ENCODE measurements at regions not wholly inside any gene's neighbourhood (a gene's known extent, or its start where the extent isn't known, plus 50 kb on each side); places are given as distances from the start of the nearest gene placed in this dataset.

DNA sequence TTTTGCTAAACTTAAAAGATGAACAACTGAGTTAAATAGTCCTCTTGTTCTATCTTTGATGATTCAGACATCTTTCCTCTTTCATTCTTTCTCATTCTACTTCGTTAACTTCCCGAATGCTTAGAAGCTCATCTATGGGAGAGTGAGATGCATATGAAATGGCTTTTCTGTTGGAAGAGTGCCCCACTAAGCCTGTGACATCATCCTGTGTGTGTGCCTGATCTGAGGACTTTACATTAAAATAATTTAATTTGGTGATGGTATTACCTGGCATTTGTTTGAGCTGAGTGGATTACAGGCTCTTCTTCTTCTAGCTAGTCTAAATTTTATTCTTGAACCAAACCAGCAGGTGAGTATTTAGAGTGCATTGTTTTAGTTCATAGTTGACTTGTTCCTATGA, 626.5 kb downstream of the QKI start:
- no peak for FAIRE-seq
- DNase-seq (ENCODE audit: extremely low spot score, insufficient read length, low read depth) = no peak

DNA sequence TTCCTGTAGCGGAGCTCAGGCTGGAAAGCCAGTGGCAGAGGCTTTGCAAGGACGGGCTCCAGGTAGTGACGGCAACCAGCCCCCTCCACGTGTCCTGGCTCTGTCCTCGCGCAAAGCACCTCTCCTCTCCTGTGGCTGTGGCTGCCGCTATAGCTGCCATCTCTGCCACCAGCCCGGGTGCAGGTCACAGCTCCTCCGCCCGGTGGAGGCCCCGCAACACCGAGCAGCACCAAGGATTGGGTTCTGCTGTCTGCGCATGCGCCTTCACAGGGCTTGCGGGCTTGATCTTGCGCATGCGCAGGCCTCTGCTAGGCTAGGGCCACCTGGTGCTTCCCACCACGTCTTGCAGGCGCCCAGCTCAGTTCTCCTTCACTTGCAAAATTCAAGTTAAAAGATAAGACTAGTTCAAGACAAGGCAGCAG, 625.4 kb downstream of the QKI start:
- FAIRE-seq (no peak), DNase-seq (ENCODE audit: extremely low spot score, insufficient read length, low read depth) (no peak)

DNA sequence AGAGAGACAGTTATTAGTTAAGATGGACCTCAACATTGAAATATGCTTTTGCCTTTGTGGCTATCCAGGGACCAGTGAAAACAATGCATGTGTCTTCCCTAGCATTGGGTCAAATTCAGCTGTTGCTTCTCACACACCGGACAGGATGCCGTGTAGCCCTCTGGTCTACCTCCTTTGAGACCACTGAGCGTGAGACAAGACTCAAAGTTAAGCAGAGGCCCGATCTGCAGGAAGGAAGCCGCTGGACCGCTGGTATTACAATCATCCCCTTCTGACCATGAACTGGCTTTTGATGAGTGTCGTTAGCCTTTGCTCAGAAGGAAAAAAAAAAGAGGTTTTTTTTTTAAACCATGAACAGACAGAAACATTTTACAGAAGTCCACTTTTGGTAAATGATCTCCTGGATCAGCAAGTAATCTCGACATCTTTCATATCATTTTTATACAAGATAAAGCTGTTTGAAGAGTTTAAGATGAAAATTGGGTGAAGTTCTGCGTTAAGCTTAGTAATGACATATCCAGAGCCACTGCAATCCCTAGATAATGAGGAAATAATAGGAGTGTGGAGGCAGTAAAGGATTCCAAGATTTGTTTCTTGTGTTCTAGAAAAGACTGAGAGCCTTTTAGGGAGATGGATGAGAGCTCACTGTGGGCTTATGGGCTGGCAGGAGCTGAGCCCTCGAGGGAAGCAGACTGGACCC, 622.8 kb downstream of the QKI start:
- no peak for FAIRE-seq
- no peak for DNase-seq (ENCODE audit: extremely low spot score, insufficient read length, low read depth)

DNA sequence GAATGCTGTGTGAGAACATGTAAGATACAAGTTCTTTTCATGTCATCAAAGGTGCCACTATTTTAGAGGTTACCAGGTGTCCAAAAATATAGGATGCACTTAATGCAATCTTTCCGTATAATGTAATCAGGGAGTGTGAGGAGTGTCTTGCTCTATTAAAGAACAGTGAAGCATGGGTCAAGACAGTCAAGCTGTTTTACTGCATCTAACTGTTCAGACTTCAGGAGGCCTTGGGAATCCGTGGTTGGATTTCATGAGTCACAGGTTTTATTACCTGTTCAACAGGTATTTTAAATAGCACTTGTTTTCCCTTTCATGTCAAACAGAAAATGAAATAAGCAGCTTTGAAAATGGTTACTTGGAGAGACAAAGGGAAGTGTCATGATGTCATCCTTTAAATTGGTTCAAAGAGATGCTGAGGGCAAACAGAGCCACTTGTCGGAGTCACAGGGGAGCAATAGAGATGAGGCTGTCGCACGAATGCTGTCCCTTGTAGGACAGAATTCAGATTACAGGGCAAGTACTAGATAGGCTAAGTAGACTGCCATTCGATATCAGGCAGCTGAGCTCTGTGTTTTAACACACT, 621.5 kb downstream of the QKI start:
- DNase-seq (ENCODE audit: extremely low spot score, insufficient read length, low read depth) = no peak
- no peak for FAIRE-seq

DNA sequence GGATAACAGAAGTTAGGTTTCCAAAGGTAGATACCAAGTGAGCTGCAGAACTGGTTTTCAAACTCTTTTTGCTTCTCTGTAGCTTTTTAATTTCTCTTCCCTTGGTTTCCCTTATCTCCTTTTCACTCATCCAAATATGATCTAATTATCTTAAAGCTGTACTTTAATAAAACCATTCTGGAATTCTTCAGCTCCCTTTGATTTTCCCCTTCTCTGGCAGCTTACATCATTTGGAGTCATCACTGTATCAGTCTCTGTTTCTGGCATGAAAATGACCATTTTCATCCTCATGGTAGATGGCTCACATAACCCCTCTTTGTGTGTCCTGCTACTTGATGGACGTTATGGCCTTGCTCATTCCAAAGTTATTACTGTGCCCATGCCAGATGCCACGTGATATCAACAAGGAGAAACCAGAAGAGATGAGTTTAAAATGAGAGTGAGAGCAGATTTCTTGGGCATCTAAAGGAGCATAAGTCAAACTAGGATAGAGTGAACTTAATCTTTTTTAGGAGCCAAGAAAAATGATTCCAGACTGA, 620.2 kb downstream of the QKI start:
- DNase-seq (ENCODE audit: extremely low spot score, insufficient read length, low read depth) (no peak), FAIRE-seq (no peak)

DNA sequence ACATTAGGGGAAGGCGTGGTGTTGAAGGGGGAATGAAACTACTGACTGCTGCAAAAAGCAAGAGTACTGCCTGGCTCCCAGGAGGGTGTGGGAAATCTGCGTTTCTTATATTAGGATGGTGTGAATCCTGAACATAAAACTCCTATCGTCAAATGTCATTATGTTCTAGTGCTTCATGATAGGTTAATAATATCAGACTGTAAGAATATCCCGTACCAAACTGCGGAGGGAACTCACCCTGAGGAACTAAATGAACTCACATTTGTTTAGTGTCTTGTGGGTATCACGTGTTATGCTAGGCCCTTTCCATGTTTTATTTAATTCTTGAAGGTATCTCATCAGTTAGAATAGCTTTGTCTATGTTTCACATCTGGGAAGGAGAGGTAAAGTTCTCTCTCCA, 610.7 kb downstream of the QKI start:
- FAIRE-seq (no peak), DNase-seq (ENCODE audit: extremely low spot score, insufficient read length, low read depth) (no peak)

DNA sequence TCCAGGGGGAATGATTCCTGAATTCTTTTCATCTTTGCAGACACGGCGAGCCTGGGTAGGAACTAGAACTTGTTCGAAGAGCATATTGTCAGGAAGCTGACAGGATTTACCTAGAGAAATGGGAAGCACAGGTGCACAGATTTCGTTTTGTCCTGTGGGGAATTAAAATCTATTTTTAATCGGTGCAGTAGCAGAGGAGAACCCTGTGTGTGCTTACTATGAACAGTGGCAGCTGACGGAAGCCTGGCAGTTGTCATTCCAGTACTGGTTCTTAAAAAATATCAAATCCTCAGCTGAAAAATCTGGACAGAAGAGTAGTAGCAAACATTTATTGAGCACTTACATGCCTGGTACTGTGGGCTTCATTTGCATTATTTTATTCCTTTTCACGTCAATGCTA, 609.0 kb downstream of the QKI start:
- FAIRE-seq (no peak), DNase-seq (ENCODE audit: extremely low spot score, insufficient read length, low read depth) (no peak)

DNA sequence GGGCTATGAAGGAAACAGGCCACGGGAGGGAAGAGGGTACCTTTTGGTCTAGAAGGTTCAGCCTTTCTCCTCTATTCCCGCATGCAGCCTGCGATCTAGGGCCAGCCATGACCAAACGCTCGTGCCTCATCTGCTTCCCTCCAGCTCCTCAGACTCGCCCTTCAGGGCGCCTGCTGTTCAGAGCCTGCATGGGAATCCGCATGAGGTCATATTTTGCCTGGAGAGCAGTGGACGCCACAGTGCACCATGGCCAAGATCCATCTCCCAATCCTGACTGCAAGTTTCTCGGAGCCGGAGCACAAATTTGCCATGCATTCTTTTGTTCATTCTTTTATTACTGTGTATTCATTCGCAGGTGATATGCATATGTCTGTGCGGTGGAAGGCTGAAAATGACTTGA, 608.1 kb downstream of the QKI start:
- no peak for DNase-seq (ENCODE audit: extremely low spot score, insufficient read length, low read depth)
- no peak for FAIRE-seq

DNA sequence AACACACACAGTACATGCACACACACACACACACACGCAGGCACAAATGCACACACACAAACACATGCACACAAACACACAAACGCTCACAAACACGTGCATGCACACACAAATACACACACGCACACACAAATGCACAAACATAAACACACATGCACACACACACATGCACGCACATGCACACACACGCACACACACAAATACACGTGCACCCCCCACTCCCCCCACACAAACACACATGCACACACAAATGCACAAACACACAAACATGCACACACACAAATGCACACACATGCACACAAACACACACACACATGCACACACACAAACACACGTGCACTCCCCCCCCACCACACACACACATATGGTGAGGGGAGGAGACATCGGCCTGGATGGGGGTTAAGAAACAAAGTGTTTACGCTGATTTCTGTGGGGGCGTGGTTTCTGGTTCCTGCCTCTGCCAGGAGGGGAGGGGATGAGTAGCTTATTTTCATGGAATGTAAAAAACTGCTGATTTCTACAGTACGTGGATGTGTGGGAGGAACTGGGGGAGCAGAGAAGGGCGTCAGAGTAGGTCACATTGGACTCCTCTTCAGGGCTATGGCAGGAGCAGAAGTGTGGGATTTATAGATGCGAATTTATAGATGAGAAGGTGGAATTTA, 607.2 kb downstream of the QKI start:
- DNase-seq (ENCODE audit: extremely low spot score, insufficient read length, low read depth) = no peak
- FAIRE-seq = no peak

DNA sequence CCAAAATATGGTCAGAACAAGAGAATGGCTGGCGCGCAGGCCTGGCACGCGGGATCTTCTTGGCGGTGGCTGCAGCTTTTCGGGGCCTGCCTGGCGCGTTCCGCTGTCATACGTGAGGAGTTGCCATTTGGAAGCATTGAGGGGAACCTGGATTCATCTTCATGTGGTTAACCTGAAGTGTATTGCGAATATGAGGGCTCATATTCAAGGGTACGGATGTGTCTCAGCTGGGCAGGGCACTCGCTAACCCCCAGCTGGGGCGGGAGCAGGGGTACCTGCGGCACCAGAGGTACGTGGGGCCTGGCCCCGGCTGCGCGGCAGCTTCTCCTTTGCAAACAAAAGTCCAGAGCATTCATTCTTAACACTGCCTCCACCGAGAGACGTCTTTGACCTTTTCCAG, 605.6 kb downstream of the QKI start:
- no peak for DNase-seq (ENCODE audit: extremely low spot score, insufficient read length, low read depth)
- no peak for FAIRE-seq

DNA sequence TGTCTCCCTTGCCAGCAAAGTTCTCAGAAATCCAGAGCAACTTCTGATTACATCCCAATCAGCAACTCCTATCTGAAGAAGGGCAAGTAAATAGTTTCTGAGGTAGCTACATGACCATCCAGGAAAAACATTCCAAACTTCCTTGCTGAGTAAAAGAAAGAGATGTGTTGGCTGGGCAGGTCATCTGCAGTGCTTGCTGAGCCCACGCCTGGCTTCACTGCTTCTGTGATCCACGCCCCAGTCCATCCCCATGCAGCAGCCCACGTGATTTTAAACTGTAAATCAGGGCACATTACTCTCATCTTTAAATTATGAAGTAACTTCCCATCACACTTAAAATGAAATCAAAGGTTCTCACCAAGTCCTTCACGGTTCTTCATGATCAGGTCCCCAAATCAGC, 603.6 kb downstream of the QKI start:
- DNase-seq (ENCODE audit: extremely low spot score, insufficient read length, low read depth) (no peak), FAIRE-seq (no peak)

DNA sequence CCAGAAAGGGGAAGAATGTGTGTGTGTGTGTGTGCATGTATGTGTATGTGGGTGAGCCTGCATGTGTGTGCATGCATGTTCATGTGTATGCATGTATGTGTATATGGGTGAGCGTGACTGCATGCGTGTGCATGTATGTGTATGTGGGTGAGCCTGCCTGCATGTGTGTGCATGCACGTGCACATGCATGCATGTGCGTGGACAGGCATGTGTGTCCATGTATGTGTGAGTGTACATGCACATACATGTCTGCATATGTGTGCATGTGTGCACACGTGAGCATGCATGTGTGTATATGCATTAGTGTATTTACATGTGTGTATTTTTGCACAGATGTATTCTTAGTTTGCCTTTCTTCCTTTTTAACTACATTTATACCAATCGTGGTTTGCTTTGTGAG, 601.5 kb downstream of the QKI start:
- FAIRE-seq (no peak), DNase-seq (ENCODE audit: extremely low spot score, insufficient read length, low read depth) (no peak)

DNA sequence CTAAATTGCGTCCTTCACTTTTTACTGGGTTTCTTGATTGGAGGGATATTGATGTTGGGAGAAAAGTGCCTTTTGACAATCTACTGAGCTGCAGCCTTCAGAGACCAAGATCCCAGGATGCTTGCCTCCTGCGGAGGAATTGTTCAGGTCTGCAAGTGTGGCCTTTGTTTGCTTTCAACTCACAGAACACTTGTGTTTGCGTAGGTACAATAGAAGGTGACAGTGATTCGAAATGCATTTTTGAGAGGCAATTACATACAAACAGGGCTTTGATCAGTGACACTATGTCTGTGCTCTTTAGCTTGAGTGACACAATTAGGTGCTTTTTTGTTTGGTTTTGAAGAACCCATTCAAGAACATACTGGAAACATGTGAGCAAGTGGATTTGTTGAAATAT, 600.6 kb downstream of the QKI start:
- DNase-seq (ENCODE audit: extremely low spot score, insufficient read length, low read depth) (no peak), FAIRE-seq (no peak)

DNA sequence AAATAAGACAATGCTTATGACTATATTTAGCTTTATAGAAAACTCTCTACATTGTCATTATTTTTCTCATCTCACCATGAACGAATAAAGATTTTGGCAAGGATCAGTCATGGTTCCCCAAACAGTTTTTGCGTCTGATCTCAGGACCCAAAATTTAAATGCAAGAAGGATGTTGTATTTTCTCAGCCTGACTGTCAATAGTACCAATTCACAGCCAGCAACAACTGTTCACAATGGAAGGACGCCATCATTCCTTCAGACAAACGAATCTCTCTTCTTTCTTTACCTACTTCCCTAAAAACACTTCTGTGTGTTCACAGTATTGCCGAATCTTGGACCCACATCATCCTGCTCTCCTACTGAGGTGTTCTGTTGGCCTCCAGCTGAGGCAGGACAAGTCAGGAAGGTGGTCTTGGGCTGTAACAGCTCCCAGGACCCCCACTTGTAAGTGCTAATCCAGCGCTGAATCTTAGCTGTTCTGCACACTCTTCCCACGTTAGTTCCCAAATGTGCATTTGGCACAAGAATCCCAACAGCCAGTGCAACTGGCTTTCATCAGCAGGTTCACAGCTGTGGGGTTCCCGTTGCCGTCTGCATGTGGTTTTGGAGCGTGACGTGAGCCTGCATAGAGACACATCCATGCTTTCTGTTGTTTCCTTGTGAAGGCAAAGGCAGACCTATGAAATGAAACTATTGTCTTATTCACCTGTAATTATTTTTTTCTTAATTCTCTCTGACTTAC, 600.0 kb downstream of the QKI start:
- DNase-seq (ENCODE audit: extremely low spot score, insufficient read length, low read depth) (no peak), FAIRE-seq (no peak)

DNA sequence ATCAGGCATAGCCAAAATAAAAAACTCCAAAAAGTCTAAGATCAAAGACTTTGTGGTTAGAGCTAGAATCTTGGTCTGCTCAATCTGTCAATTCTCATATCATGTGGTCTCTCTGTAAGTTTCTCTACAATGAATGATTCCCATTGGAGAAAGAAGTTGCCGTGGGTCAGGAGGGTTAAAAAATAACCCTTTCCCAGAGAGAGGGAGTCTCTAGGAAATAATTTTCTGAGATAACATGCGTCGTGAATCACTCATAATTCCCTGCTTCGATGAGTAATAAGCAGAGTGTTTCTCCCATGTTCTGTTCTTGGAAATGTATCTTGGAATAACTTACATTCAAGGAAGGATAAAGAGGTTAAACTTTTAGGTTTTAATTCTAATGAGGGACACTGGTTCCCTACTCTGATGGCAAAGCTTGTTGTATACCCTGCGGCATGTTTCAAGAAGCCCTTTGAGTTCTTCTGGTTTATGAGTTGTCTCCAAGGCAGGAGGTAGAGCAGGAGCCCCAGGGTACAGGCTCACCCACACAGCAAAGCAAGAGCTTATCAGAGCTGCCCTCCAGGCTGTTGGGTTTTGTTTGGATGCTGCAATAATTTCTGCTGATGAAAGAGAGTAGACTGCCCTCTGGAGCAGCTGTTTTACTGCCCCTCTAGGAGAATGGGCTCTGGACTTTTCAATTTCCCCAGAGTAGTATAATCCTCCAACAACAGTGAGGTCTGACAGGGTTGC, 599.1 kb downstream of the QKI start:
- no peak for DNase-seq (ENCODE audit: extremely low spot score, insufficient read length, low read depth)
- FAIRE-seq = no peak

DNA sequence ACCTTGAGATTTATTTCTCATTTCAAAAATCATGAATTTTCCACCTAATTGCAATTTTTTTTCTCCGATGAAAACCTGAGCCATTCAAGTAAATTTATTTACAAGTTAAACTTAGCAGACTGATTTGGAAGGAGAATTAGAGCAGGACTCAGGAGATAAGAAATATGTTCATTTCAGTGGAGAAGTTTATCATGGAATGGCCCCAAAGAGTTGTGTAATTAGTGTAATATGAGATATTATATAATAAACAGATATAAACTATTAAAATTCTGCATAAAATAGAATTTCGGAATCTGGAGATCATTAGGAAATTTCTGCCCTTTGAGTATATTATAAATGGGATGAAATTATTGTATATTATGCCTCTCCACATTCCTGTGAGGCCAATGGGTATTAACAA, 596.8 kb downstream of the QKI start:
- FAIRE-seq (no peak), DNase-seq (ENCODE audit: extremely low spot score, insufficient read length, low read depth) (no peak)

DNA sequence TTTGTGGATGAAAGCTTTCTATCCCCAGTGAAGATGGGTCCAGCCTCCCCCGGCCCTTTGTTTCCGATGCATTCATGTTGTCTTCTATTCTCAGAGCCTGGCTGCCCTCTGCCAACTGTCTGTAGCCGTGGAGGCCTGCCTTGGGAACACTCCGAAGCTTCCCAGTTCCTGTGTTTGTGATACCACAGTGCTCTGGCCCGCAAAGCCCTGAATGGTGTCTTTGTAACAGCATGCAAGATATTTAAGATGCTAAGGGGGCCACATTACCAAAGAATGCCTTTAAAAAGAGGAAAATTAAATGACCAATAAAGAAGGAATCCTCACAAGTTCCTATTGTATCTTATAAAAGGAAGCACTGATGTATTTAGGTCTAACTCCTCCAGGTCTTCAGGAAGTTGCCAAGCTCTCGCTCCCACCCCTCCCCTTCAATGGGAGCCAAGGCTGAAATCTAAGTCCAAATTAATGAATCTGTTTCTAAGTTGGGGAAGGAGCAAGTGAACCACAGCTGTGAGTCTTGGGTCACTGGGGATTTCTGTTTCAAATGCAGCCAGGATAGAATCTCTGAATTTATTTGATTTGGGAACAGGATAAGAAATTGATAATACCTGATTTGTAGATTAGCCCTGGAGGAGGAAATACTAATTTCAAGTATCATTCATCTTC, 596.1 kb downstream of the QKI start:
- DNase-seq (ENCODE audit: extremely low spot score, insufficient read length, low read depth) (no peak), FAIRE-seq (no peak)

DNA sequence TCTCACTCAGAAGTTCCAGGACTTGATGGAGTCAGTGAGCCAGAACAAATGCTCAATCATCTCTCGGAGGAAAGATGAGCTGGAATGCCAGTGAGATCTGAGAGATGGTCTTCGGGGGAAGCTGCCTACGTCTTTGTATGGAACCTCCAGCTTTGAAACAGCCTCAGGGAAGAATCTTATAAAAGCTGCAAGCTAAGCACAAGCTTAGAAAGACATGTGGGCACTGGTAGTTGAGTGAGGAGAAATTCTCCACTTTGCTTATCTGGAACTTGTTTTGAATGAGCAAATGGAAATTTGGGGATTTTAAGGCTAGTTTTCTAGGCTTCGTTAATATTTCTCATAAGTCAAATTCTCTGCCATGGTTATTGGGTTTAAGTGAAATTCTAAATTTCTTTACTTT, 594.4 kb downstream of the QKI start:
- DNase-seq (ENCODE audit: extremely low spot score, insufficient read length, low read depth) = no peak
- no peak for FAIRE-seq

DNA sequence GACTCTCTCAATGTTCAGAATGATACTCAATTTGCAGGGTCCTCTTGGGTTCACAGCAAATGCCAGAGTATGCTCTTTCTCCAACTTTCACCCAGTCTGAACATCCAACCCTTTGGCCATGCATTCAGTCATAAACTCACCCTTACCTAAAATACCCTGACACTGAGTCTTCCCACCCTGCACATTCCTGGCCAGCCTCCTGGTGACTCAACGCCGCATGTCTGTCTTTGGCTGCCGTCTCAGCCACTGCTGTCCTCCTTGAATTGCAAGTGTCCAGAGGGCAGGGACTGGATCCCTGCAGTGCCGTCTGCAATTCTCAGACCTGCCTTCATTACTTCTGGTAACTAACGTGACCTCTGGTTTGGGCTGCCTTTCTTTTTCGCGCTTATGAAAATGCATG, 593.4 kb downstream of the QKI start:
- DNase-seq (ENCODE audit: extremely low spot score, insufficient read length, low read depth) (no peak), FAIRE-seq (no peak)

DNA sequence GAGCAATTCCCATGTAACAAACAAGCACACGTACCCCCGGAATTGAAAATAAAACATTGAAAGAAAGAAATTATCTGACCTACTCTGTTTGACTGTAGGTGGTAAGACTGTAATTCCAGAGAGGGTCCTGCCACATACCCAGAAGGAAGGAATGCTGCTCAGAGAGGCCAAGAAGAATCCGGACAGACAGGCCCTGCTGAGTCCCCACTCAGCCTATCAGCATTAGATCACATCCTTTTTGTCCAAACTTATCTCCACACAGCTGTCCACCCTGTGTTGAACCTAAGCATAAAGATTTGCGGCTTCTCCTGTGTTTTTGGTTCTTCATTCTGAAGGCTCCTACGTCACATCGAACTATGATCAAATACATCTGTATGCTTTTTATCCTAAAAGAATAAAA, 591.9 kb downstream of the QKI start:
- FAIRE-seq (no peak), DNase-seq (ENCODE audit: extremely low spot score, insufficient read length, low read depth) (no peak)

Data from GM18507 (cell line).